H9 (cell line): ENCODE measurements at regions not wholly inside any gene's neighbourhood (a gene's known extent, or its start where the extent isn't known, plus 50 kb on each side); places are given as distances from the start of the nearest gene placed in this dataset.

Experiments used
- DNase-seq: peaks from one replicate; pipeline ENCODE4 v3.0.0-alpha.2; 2017
- H2AFZ ChIP-seq: one replicate; pipeline ENCODE4 v1.6.1; 2013; ENCODE audit warnings: mild to moderate bottlenecking, low read length, control low read depth, moderate library complexity
- H2AK5ac ChIP-seq: 2 replicates; pipeline ENCODE4 v1.6.1; 2013; ENCODE audit warnings: low read length, control low read depth, mixed read lengths; ENCODE audit not compliant: insufficient read length
- H2BK120ac ChIP-seq: one replicate; pipeline ENCODE4 v1.6.1; 2013; ENCODE audit warnings: low read depth, mild to moderate bottlenecking, low read length, control low read depth, inconsistent platforms; ENCODE audit not compliant: poor library complexity, severe bottlenecking
- H2BK12ac ChIP-seq: 2 replicates; pipeline ENCODE4 v1.6.1; 2013; ENCODE audit warnings: low read length, control low read depth, mixed read lengths, low read depth; ENCODE audit not compliant: insufficient read length
- H2BK15ac ChIP-seq: 2 replicates; pipeline ENCODE4 v1.6.1; 2013; ENCODE audit warnings: low read depth, low read length, control low read depth
- H2BK20ac ChIP-seq: one replicate; pipeline ENCODE4 v1.6.1; 2013; ENCODE audit warnings: low read depth, mild to moderate bottlenecking, low read length, control low read depth, inconsistent platforms; ENCODE audit not compliant: poor library complexity, severe bottlenecking
- H2BK5ac ChIP-seq: 2 replicates; pipeline ENCODE4 v1.6.1; 2013; ENCODE audit warnings: low read length, control low read depth, mixed read lengths; ENCODE audit not compliant: insufficient read length
- H3K14ac ChIP-seq: 2 replicates; pipeline ENCODE4 v1.6.1; 2013; ENCODE audit warnings: low read length, control low read depth; ENCODE audit not compliant: insufficient read depth
- H3K18ac ChIP-seq: 2 replicates; pipeline ENCODE4 v1.6.1; 2013; ENCODE audit warnings: low read depth, mild to moderate bottlenecking, mixed read lengths, low read length, control low read depth; ENCODE audit not compliant: insufficient read length
- H3K23ac ChIP-seq: 2 replicates; pipeline ENCODE4 v1.6.1; 2013; ENCODE audit warnings: low read length, control low read depth, mixed read lengths, low read depth; ENCODE audit not compliant: insufficient read length
- H3K23me2 ChIP-seq: 2 replicates; pipeline ENCODE4 v1.6.1; 2013; ENCODE audit warnings: low read depth, mild to moderate bottlenecking, mixed read lengths, low read length, control low read depth; ENCODE audit not compliant: insufficient read length, poor library complexity, severe bottlenecking
- H3K27ac ChIP-seq: 2 replicates; pipeline ENCODE4 v1.5.1; 2013; ENCODE audit warnings: low read length, control low read depth, mixed read lengths, low read depth; ENCODE audit not compliant: insufficient read length
- H3K27me3 ChIP-seq: 2 replicates; pipeline ENCODE4 v1.6.1; 2013; ENCODE audit warnings: low read length, control low read depth, inconsistent platforms; ENCODE audit not compliant: insufficient read depth
- H3K4ac ChIP-seq: 2 replicates; pipeline ENCODE4 v1.6.1; 2013; ENCODE audit warnings: low read depth, mild to moderate bottlenecking, control low read depth, inconsistent platforms, low read length, moderate library complexity
- H3K4me1 ChIP-seq: 2 replicates; pipeline ENCODE4 v1.6.1; 2013; ENCODE audit warnings: low read length, control low read depth, inconsistent platforms; ENCODE audit not compliant: insufficient read depth
- H3K4me2 ChIP-seq: 2 replicates; pipeline ENCODE4 v1.6.1; 2013; ENCODE audit warnings: low read length, control low read depth, mixed read lengths; ENCODE audit not compliant: insufficient read length, insufficient read depth
- H3K56ac ChIP-seq: 2 replicates; pipeline ENCODE4 v1.6.1; 2013; ENCODE audit warnings: low read depth, mild to moderate bottlenecking, mixed read lengths, low read length, control low read depth; ENCODE audit not compliant: insufficient read length
- H3K79me1 ChIP-seq: 2 replicates; pipeline ENCODE4 v1.6.1; 2013; ENCODE audit warnings: low read depth, mild to moderate bottlenecking, moderate library complexity, low read length, control low read depth, inconsistent platforms; ENCODE audit not compliant: insufficient read depth, poor library complexity, severe bottlenecking
- H3K79me2 ChIP-seq: 2 replicates; pipeline ENCODE4 v1.6.1; 2013; ENCODE audit warnings: low read length, control low read depth, inconsistent platforms; ENCODE audit not compliant: insufficient read depth
- H3K9ac ChIP-seq: 2 replicates; pipeline ENCODE4 v1.6.1; 2013; ENCODE audit warnings: low read length, control low read depth, mixed read lengths; ENCODE audit not compliant: insufficient read length; ENCODE audit errors: extremely low read depth
- H3K9me3 ChIP-seq: one replicate; pipeline ENCODE4 v1.6.1; 2013; ENCODE audit warnings: low read depth, low read length, inconsistent platforms; ENCODE audit not compliant: control insufficient read depth
- H3T11ph ChIP-seq: one replicate; pipeline ENCODE4 v1.6.1; 2013; ENCODE audit warnings: mild to moderate bottlenecking, low read length, control low read depth, inconsistent platforms
- H4K20me1 ChIP-seq: one replicate; pipeline ENCODE4 v1.6.1; 2013; ENCODE audit not compliant: control insufficient read depth, insufficient read length, insufficient read depth
- H4K5ac ChIP-seq: 2 replicates; pipeline ENCODE4 v1.6.1; 2013; ENCODE audit warnings: low read depth, mild to moderate bottlenecking, mixed read lengths, low read length, control low read depth; ENCODE audit not compliant: insufficient read length
- H4K8ac ChIP-seq: replicated peaks from 2 replicates; pipeline ENCODE4 v1.6.1; 2013; ENCODE audit warnings: low read length, control low read depth, mixed read lengths, low read depth; ENCODE audit not compliant: insufficient read length
- H4K91ac ChIP-seq: 2 replicates; pipeline ENCODE4 v1.6.1; 2013; ENCODE audit warnings: low read depth, mild to moderate bottlenecking, moderate library complexity, mixed read lengths, low read length, control low read depth; ENCODE audit not compliant: insufficient read length
- H3K27ac Mint-ChIP-seq, 3 experiments: 2 replicates in 2 of 3; 3 replicates in 1 of 3; pipeline ENCODE4 v1.8.0; 2020 to 2021; ENCODE audit warnings: mixed read lengths in 3 of 3, mild to moderate bottlenecking in 1 of 3, moderate library complexity in 1 of 3
- H3K27me3 Mint-ChIP-seq: 2 replicates; pipeline ENCODE4 v1.8.0; 2021; ENCODE audit warnings: low read depth, mild to moderate bottlenecking, moderate library complexity, mixed read lengths
- H3K36me3 Mint-ChIP-seq, 3 experiments: 2 replicates in 2 of 3; 3 replicates in 1 of 3; pipeline ENCODE4 v1.8.0; 2020 to 2021; ENCODE audit warnings: low read depth in 3 of 3, mixed read lengths in 3 of 3; ENCODE audit not compliant: insufficient read depth in 1 of 3
- H3K4me1 Mint-ChIP-seq, 2 experiments: 2 replicates each; pipeline ENCODE4 v1.8.0; 2020; ENCODE audit warnings: mixed read lengths in 2 of 2
- H3K4me3 Mint-ChIP-seq, 2 experiments: 2 replicates in 1 of 2; 3 replicates in 1 of 2; pipeline ENCODE4 v1.8.0; 2020 to 2021; ENCODE audit warnings: mild to moderate bottlenecking in 2 of 2, mixed read lengths in 2 of 2, moderate library complexity in 1 of 2
- H3K9me3 Mint-ChIP-seq, 2 experiments: 2 replicates in 1 of 2; 3 replicates in 1 of 2; pipeline ENCODE4 v1.8.0; 2020; ENCODE audit warnings: mild to moderate bottlenecking in 2 of 2, mixed read lengths in 2 of 2, moderate library complexity in 1 of 2
- TF ChIP-seq, protein P1 (sequence below): fragments of 200-600 bp; sonication (generic); conservative IDR thresholded peaks from 3 replicates; pipeline ENCODE4 v1.8.0; 2021; ENCODE audit warnings: antibody characterized with exemption, mild to moderate bottlenecking

GRCh38 chr4:54572152-54572542 lies 85.6 kb upstream of the KIT start:
- Histone ChIP-seq H3K4ac (no peak overlapping the region), H3K14ac (no peak overlapping the region), H3K18ac (no peak overlapping the region), H3K9ac (no peak overlapping the region), H3K79me2 (no peaks in the 10 kb centered on the region), H4K8ac (no peak overlapping the region), H2BK120ac (no peak overlapping the region), H3K79me1 (no peaks in the 10 kb centered on the region), H2BK12ac (no peak overlapping the region), H2AK5ac (no peak overlapping the region), H2AFZ (no peak overlapping the region), H3K9me3 (no peaks in the 10 kb centered on the region), H2BK15ac (no peak overlapping the region), H2BK5ac (no peak overlapping the region), H3K23ac (no peak overlapping the region), H2BK20ac (no peak overlapping the region), H4K91ac (no peak overlapping the region), H3T11ph (no peak overlapping the region), H4K20me1 (no peaks in the 10 kb centered on the region), H3K56ac (no peak overlapping the region), H3K27me3 (no peaks in the 10 kb centered on the region; the same call in 1 of the 2 replicates), H3K4me2 (no peak overlapping the region), H3K27ac (no peak overlapping the region), H3K23me2 (no peaks in the 10 kb centered on the region), H4K5ac (no peak overlapping the region), H3K4me1 (no peaks in the 10 kb centered on the region; the same call in 1 of the 2 replicates)
- Mint-ChIP-seq H3K27me3 (peaks cover 70% of the 10 kb centered on the region), H3K4me3 (no peak overlapping the region), H3K4me1 (peaks cover 38 to 42% of the 10 kb centered on the region in 2 experiments), H3K9me3 (no peaks in the 10 kb centered on the region; a peak in 2 of 5 replicates), H3K27ac (no peak overlapping the region), H3K36me3 (no peaks in the 10 kb centered on the region)
- TF ChIP-seq, protein P1, sequence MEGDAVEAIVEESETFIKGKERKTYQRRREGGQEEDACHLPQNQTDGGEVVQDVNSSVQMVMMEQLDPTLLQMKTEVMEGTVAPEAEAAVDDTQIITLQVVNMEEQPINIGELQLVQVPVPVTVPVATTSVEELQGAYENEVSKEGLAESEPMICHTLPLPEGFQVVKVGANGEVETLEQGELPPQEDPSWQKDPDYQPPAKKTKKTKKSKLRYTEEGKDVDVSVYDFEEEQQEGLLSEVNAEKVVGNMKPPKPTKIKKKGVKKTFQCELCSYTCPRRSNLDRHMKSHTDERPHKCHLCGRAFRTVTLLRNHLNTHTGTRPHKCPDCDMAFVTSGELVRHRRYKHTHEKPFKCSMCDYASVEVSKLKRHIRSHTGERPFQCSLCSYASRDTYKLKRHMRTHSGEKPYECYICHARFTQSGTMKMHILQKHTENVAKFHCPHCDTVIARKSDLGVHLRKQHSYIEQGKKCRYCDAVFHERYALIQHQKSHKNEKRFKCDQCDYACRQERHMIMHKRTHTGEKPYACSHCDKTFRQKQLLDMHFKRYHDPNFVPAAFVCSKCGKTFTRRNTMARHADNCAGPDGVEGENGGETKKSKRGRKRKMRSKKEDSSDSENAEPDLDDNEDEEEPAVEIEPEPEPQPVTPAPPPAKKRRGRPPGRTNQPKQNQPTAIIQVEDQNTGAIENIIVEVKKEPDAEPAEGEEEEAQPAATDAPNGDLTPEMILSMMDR, result no peak
- DNase-seq, result no peak
